SK-N-SH (cell line): ENCODE measurements at regions not wholly inside any gene's neighbourhood (a gene's known extent, or its start where the extent isn't known, plus 50 kb on each side); places are given as distances from the start of the nearest gene placed in this dataset.

Experiments used
- CTCF ChIA-PET: fragments of 300-600, 350-600 bp; formaldehyde crosslinking; extraction: SDS; loops from one replicate; lab custom pipeline; 2021; lab: Yijun Ruan, JAX
- POLR2A ChIA-PET: fragments of 350-600 bp; sonication (Branson Sonifier 250); formaldehyde crosslinking; extraction: SDS; loops from one replicate; lab custom pipeline; 2020; ENCODE audit warnings: antibody characterized with exemption, inconsistent platforms; lab: Yijun Ruan, JAX
- DNase-seq: peaks from one replicate; pipeline ENCODE4 v3.0.0; 2012
- H2AFZ ChIP-seq: fragments of 200-600 bp; sonication (generic); 2 replicates; pipeline ENCODE4 v1.8.1; 2016; ENCODE audit warnings: antibody characterized with exemption, mild to moderate bottlenecking, low read depth
- H3F3A ChIP-seq: fragments of 200-600 bp; sonication (generic); replicated peaks from 2 replicates; pipeline ENCODE3; 2016; ENCODE audit warnings: antibody characterized with exemption, mild to moderate bottlenecking; ENCODE audit not compliant: insufficient read depth
- H3K27ac ChIP-seq, 2 experiments: fragments of 200-500 bp in 1 of 2; fragments of 200-600 bp in 1 of 2; sonication (Bioruptor generic) in 1 of 2; sonication (generic), shearing (Covaris generic) in 1 of 2; 2 replicates each; pipeline versions ENCODE4 v1.5.1 to v1.6.1; 2014 to 2016; ENCODE audit warnings: low read depth in 2 of 2, inconsistent platforms in 1 of 2, low read length in 1 of 2, mild to moderate bottlenecking in 1 of 2, mixed read lengths in 1 of 2
- H3K27me3 ChIP-seq: fragments of 200-600 bp; sonication (generic), shearing (Covaris generic); 2 replicates; pipeline ENCODE4 v1.6.1; 2016; ENCODE audit warnings: mixed run types; ENCODE audit not compliant: insufficient read depth
- H3K36me3 ChIP-seq, 2 experiments: fragments of 200-500 bp in 1 of 2; fragments of 200-600 bp in 1 of 2; sonication (Bioruptor generic) in 1 of 2; sonication (generic) in 1 of 2; replicated peaks in 1 of 2; 2 replicates each; pipeline versions ENCODE3 to v1.5.1; 2014 to 2016; ENCODE audit warnings: low read length in 1 of 2, mild to moderate bottlenecking in 1 of 2; ENCODE audit not compliant: insufficient read depth in 2 of 2, control insufficient read depth in 1 of 2
- H3K4me1 ChIP-seq, 2 experiments: fragments of 200-500 bp in 1 of 2; fragments of 200-600 bp in 1 of 2; sonication (Bioruptor generic) in 1 of 2; sonication (generic), shearing (Covaris generic) in 1 of 2; 2 replicates each; pipeline versions ENCODE4 v1.5.1 to v1.6.1; 2014 to 2016; ENCODE audit warnings: low read depth in 1 of 2, low read length in 1 of 2, mixed run types in 1 of 2; ENCODE audit not compliant: insufficient read depth in 2 of 2, control insufficient read depth in 1 of 2
- H3K4me2 ChIP-seq: fragments of 200-600 bp; sonication (generic), shearing (Covaris generic); 2 replicates; pipeline ENCODE4 v1.6.1; 2017; ENCODE audit warnings: mixed run types
- H3K4me3 ChIP-seq, 2 experiments: fragments of 200-500 bp in 1 of 2; fragments of 200-600 bp in 1 of 2; sonication (Bioruptor generic) in 1 of 2; sonication (generic), shearing (Covaris generic) in 1 of 2; 2 replicates each; pipeline versions ENCODE4 v1.5.1 to v1.8.1; 2014 to 2016; ENCODE audit warnings: low read depth in 2 of 2, inconsistent platforms in 1 of 2, low read length in 1 of 2, mild to moderate bottlenecking in 1 of 2, mixed read lengths in 1 of 2, moderate library complexity in 1 of 2
- H3K79me2 ChIP-seq: fragments of 200-600 bp; sonication (generic); 2 replicates; pipeline ENCODE4 v1.8.1; 2017; ENCODE audit warnings: mild to moderate bottlenecking; ENCODE audit not compliant: insufficient read depth
- H3K9ac ChIP-seq: fragments of 200-600 bp; sonication (generic); 2 replicates; pipeline ENCODE4 v1.6.1; 2017; ENCODE audit warnings: mixed run types
- H3K9me2 ChIP-seq: fragments of 200-600 bp; sonication (generic); 2 replicates; pipeline ENCODE4 v1.6.1; 2017; ENCODE audit warnings: mixed run types
- H3K9me3 ChIP-seq: fragments of 200-600 bp; sonication (generic); 2 replicates; pipeline ENCODE4 v1.6.1; 2017; ENCODE audit warnings: mixed run types, mild to moderate bottlenecking, moderate library complexity
- H4K20me1 ChIP-seq: fragments of 200-600 bp; sonication (generic); 2 replicates; pipeline ENCODE4 v1.6.1; 2017; ENCODE audit warnings: mild to moderate bottlenecking, mixed run types; ENCODE audit not compliant: insufficient read depth
- CHD2 ChIP-seq: fragments of 150-350 bp; IDR thresholded peaks from 2 replicates; pipeline ENCODE4 v1.6.1; 2018; ENCODE audit warnings: low read length; ENCODE audit not compliant: partially characterized antibody
- EP300 ChIP-seq, 2 experiments: IDR thresholded peaks; 2 replicates each; pipeline versions ENCODE4 v1.4.0 to v1.6.1; 2012; ENCODE audit warnings: borderline replicate concordance in 1 of 2, low read depth in 1 of 2, low read length in 1 of 2
- EZH2phosphoT487 ChIP-seq: fragments of 200-600 bp; sonication (generic); IDR thresholded peaks from 2 replicates; pipeline ENCODE4 v1.6.1; 2017; ENCODE audit warnings: low read depth, mixed run types, mild to moderate bottlenecking, antibody characterized with exemption, moderate library complexity, borderline replicate concordance
- FOSL2 ChIP-seq: IDR thresholded peaks from 2 replicates; pipeline ENCODE4 v1.4.0; 2012; ENCODE audit warnings: low read depth, mild to moderate bottlenecking, moderate library complexity, borderline replicate concordance
- FOXM1 ChIP-seq: IDR thresholded peaks from 2 replicates; pipeline ENCODE4 v1.4.0; 2012; ENCODE audit warnings: low read depth, mild to moderate bottlenecking
- GABPA ChIP-seq: IDR thresholded peaks from 2 replicates; pipeline ENCODE4 v1.4.0; 2012; ENCODE audit warnings: low read depth, mild to moderate bottlenecking
- MEF2A ChIP-seq: IDR thresholded peaks from 2 replicates; pipeline ENCODE4 v1.4.0; 2012; ENCODE audit warnings: low read depth, borderline replicate concordance
- REST ChIP-seq: IDR thresholded peaks from 2 replicates; pipeline ENCODE4 v1.6.1; 2012; ENCODE audit warnings: mild to moderate bottlenecking, low read depth, low read length, moderate library complexity
- SIN3A ChIP-seq: IDR thresholded peaks from 2 replicates; pipeline ENCODE4 v1.6.1; 2012; ENCODE audit warnings: low read depth, mild to moderate bottlenecking, low read length, moderate library complexity, borderline replicate concordance
- SMC3 ChIP-seq: IDR thresholded peaks from 2 replicates; pipeline ENCODE4 v1.6.1; 2012; ENCODE audit warnings: low read depth, low read length, improper control_type of control experiment
- TCF12 ChIP-seq: IDR thresholded peaks from 2 replicates; pipeline ENCODE4 v1.4.0; 2012
- TEAD4 ChIP-seq: IDR thresholded peaks from 2 replicates; pipeline ENCODE4 v1.4.0; 2012; ENCODE audit warnings: mild to moderate bottlenecking, borderline replicate concordance; ENCODE audit not compliant: insufficient read depth
- ZBTB33 ChIP-seq: IDR thresholded peaks from 2 replicates; pipeline ENCODE4 v1.4.0; 2012; ENCODE audit warnings: low read depth, borderline replicate concordance
- TF ChIP-seq, protein P1 (sequence below): IDR thresholded peaks from 2 replicates; pipeline ENCODE4; 2012

DNA sequence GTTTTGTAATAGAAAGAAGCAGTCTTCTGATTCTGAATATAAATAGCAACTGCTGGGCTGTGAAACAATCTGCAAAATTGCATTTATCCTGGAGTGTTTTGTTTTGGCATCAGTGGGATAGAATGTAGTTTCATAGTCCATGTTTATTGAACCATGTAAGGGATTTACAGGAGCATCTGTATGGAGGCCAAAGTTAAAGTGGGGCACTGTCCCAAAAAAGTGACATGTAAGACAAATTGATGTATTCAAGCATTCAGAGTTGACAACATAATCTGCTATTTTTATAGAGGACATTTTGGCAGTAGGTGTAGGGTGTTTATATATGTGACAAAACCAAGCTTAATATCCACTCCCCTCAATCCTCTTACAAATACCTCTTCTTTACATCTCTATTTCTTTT, 200.5 kb upstream of the ANK2 start:
- H2AFZ ChIP-seq = no peak overlapping the region
- CTCF ChIA-PET = interaction anchor here (1.3 to 2.6 kb wide), 3 partner anchors 9 to 90 kb away, joined by 3 to 14 read pairs (median 3); no protein-coding TSS in a partner anchor
- no peak for TF ChIP-seq TEAD4
- TF ChIP-seq GABPA = no peak
- no peak for TF ChIP-seq EP300 (IDR thresholded peaks at IDR 0.05; ENCODE audit: borderline replicate concordance in 1 of 2, low read depth in 1 of 2, low read length in 1 of 2)
- no peak for TF ChIP-seq SMC3
- TF ChIP-seq FOSL2 = no peak
- TF ChIP-seq MEF2A = no peak
- TF ChIP-seq FOXM1 = no peak
- no peak for TF ChIP-seq EZH2phosphoT487
- no peak for TF ChIP-seq CHD2
- no peak for TF ChIP-seq REST
- no peak for TF ChIP-seq SIN3A
- TF ChIP-seq ZBTB33 = no peak
- TF ChIP-seq TCF12 = no peak
- TF ChIP-seq, protein P1, sequence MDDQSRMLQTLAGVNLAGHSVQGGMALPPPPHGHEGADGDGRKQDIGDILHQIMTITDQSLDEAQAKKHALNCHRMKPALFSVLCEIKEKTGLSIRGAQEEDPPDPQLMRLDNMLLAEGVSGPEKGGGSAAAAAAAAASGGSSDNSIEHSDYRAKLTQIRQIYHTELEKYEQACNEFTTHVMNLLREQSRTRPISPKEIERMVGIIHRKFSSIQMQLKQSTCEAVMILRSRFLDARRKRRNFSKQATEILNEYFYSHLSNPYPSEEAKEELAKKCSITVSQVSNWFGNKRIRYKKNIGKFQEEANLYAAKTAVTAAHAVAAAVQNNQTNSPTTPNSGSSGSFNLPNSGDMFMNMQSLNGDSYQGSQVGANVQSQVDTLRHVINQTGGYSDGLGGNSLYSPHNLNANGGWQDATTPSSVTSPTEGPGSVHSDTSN = no peak

More for the DNA sequence above, 200.5 kb upstream of the ANK2 start:
- no peak for DNase-seq
- no peaks in the 10 kb centered on the region for H4K20me1 ChIP-seq
- no peaks in the 10 kb centered on the region for H3K9me3 ChIP-seq
- no peaks in the 10 kb centered on the region for H3K27me3 ChIP-seq
- no peak overlapping the region for H3K4me3 ChIP-seq
- POLR2A ChIA-PET = no interaction called here
- 0 out of 4 replicates have a peak, but pooled peaks cover 0 to under 1% of the 10 kb centered on the region in 2 experiments for H3K4me1 ChIP-seq
- no peak overlapping the region for H3K27ac ChIP-seq
- no peak overlapping the region for H3K9ac ChIP-seq
- H3K9me2 ChIP-seq = no peaks in the 10 kb centered on the region
- no peaks in the 10 kb centered on the region for H3K79me2 ChIP-seq
- H3K36me3 ChIP-seq = no peaks in the 10 kb centered on the region
- H3F3A ChIP-seq = no peaks in the 10 kb centered on the region
- H3K4me2 ChIP-seq = no peak overlapping the region
